Caco-2 (cell line): ENCODE measurements at regions not wholly inside any gene's neighbourhood (a gene's known extent, or its start where the extent isn't known, plus 50 kb on each side); places are given as distances from the start of the nearest gene placed in this dataset.

Experiments
- BruUV-seq: library from RNA; stranded (reverse); fragments of 400-500 nt; replicated peaks from 2 replicates; lab custom pipeline; 2021; lab: Mats Ljungman, UMichigan
- CTCF ChIA-PET: fragments of 300-600 bp; sonication (Branson Sonifier 250); formaldehyde crosslinking; loops from one replicate; lab custom pipeline; 2022; ENCODE audit warnings: antibody characterized with exemption; lab: Charles Lee
- POLR2A ChIA-PET: fragments of 300-600 bp; sonication (Branson Sonifier 250); formaldehyde crosslinking; loops from one replicate; lab custom pipeline; 2022; ENCODE audit warnings: antibody characterized with exemption; lab: Charles Lee
- DNase-seq, 2 experiments: peaks; one replicate each; pipeline versions ENCODE4 v3.0.0 to v3.0.0-alpha.2; 2020 to 2022
- H3K27me3 ChIP-seq: replicated peaks from 2 replicates; pipeline ENCODE4 v1.6.0; 2011; ENCODE audit warnings: low read length; ENCODE audit not compliant: control insufficient read depth, insufficient read depth
- H3K36me3 ChIP-seq: 2 replicates; pipeline ENCODE4 v1.5.1; 2011; ENCODE audit warnings: low read length; ENCODE audit not compliant: control insufficient read depth, insufficient read depth
- H3K4me1 ChIP-seq: fragments of 250-450 bp; sonication (Bioruptor Pico); 2 replicates; pipeline ENCODE4 v1.5.1; 2020; ENCODE audit warnings: mild to moderate bottlenecking
- H3K4me3 ChIP-seq: 2 replicates; pipeline ENCODE4 v1.5.1; 2011; ENCODE audit warnings: low read depth, mild to moderate bottlenecking, control low read depth, low read length
- H3K9me3 ChIP-seq: fragments of 250-450 bp; sonication (Bioruptor Pico); 2 replicates; pipeline ENCODE4 v1.5.1; 2020; ENCODE audit warnings: mild to moderate bottlenecking, moderate library complexity
- H3K27ac Mint-ChIP-seq: one replicate; pipeline ENCODE4 v1.8.0; 2022; ENCODE audit warnings: mixed read lengths; ENCODE audit not compliant: unreplicated experiment
- H3K27me3 Mint-ChIP-seq: one replicate; pipeline ENCODE4 v1.8.0; 2022; ENCODE audit warnings: mixed read lengths; ENCODE audit not compliant: insufficient read depth, unreplicated experiment
- H3K36me3 Mint-ChIP-seq: one replicate; pipeline ENCODE4 v1.8.0; 2022; ENCODE audit warnings: mild to moderate bottlenecking, mixed read lengths; ENCODE audit not compliant: insufficient read depth, unreplicated experiment
- H3K4me1 Mint-ChIP-seq: one replicate; pipeline ENCODE4 v1.8.0; 2022; ENCODE audit warnings: low read depth, mixed read lengths; ENCODE audit not compliant: unreplicated experiment
- H3K4me3 Mint-ChIP-seq: one replicate; pipeline ENCODE4 v1.8.0; 2022; ENCODE audit warnings: mild to moderate bottlenecking, moderate library complexity, mixed read lengths; ENCODE audit not compliant: unreplicated experiment
- H3K9me3 Mint-ChIP-seq: one replicate; pipeline ENCODE4 v1.8.0; 2022; ENCODE audit warnings: mixed read lengths; ENCODE audit not compliant: unreplicated experiment
- CTCF ChIP-seq, 2 experiments: fragments of 200-600 bp in 1 of 2; IDR thresholded peaks; 1 replicate in 1 of 2; 2 replicates in 1 of 2; pipeline versions ENCODE4 v1.5.1 to v1.8.0; 2011 to 2022; ENCODE audit warnings: antibody characterized with exemption in 1 of 2, control low read depth in 1 of 2, inconsistent platforms in 1 of 2, low read depth in 1 of 2, low read length in 1 of 2, mild to moderate bottlenecking in 1 of 2, moderate library complexity in 1 of 2; ENCODE audit not compliant: insufficient read depth in 1 of 2, severe bottlenecking in 1 of 2, unreplicated experiment in 1 of 2
- intact Hi-C: fragments of 100-400 bp; cut with micrococcal nuclease; formaldehyde crosslinking; loops from one replicate; pipeline ENCODE4 v1.10.0; 2022; ENCODE audit not compliant: unreplicated experiment

- CTCF ChIA-PET = no interaction called here
- POLR2A ChIA-PET = no interaction called here
- intact Hi-C loops = no loop called here
- Mint-ChIP-seq H3K27me3 (no peaks in the 10 kb centered on the region), H3K27ac (no peak overlapping the region), H3K4me1 (peaks cover 2% of the 10 kb centered on the region), H3K9me3 (peaks cover 23% of the 10 kb centered on the region), H3K4me3 (no peak overlapping the region), H3K36me3 (no peaks in the 10 kb centered on the region)
- 0 out of 2 replicates have a peak, but pooled peaks cover 2% of the 10 kb centered on the region for H3K4me1 ChIP-seq
- no peak for DNase-seq
- H3K27me3 ChIP-seq = no peaks in the 10 kb centered on the region
- no peaks in the 10 kb centered on the region for H3K36me3 ChIP-seq
- no TSS peak for BruUV-seq
- no peak overlapping the region for H3K4me3 ChIP-seq
- H3K9me3 ChIP-seq = peaks cover 9% of the 10 kb centered on the region
- TF ChIP-seq CTCF (IDR thresholded peaks at IDR 0.05; ENCODE audit: insufficient read depth in 1 of 2, low read depth in 1 of 2, low read length in 1 of 2, severe bottlenecking in 1 of 2, unreplicated experiment in 1 of 2) = no peak
Observed at GRCh38 chr7:46507560-46507959, 586.5 kb upstream of the IGFBP3 start.

GRCh38 chr7:46494441-46494840 is 573.4 kb upstream of the IGFBP3 start:
- POLR2A ChIA-PET = no interaction called here
- H3K36me3 Mint-ChIP-seq = no peaks in the 10 kb centered on the region
- no TSS peak for BruUV-seq
- TF ChIP-seq CTCF (IDR thresholded peaks at IDR 0.05; ENCODE audit: insufficient read depth in 1 of 2, low read depth in 1 of 2, low read length in 1 of 2, severe bottlenecking in 1 of 2, unreplicated experiment in 1 of 2) = no peak
- CTCF ChIA-PET = no interaction called here
- H3K27me3 Mint-ChIP-seq = peaks cover 2% of the 10 kb centered on the region
- no peak overlapping the region for H3K27ac Mint-ChIP-seq
- no peak overlapping the region for H3K4me3 Mint-ChIP-seq
- H3K9me3 Mint-ChIP-seq = peaks cover 13% of the 10 kb centered on the region
- Histone ChIP-seq H3K4me1 (no peaks in the 10 kb centered on the region), H3K27me3 (no peaks in the 10 kb centered on the region), H3K36me3 (no peaks in the 10 kb centered on the region), H3K9me3 (no peaks in the 10 kb centered on the region; the same call in 1 of the 2 replicates), H3K4me3 (no peak overlapping the region)
- no peaks in the 10 kb centered on the region for H3K4me1 Mint-ChIP-seq
- intact Hi-C loops = no loop called here
- DNase-seq = no peak

GRCh38 chr7:46494028-46494427 is 573.0 kb upstream of the IGFBP3 start:
- no peak overlapping the region for H3K27ac Mint-ChIP-seq
- ChIA-PET CTCF (no interaction called here), POLR2A (no interaction called here)
- Histone ChIP-seq H3K4me3 (no peak overlapping the region), H3K36me3 (no peaks in the 10 kb centered on the region), H3K9me3 (no peaks in the 10 kb centered on the region; the same call in 1 of the 2 replicates), H3K27me3 (no peaks in the 10 kb centered on the region), H3K4me1 (no peaks in the 10 kb centered on the region)
- intact Hi-C loops = no loop called here
- DNase-seq = no peak
- peaks cover 2% of the 10 kb centered on the region for H3K27me3 Mint-ChIP-seq
- peaks cover 9% of the 10 kb centered on the region for H3K9me3 Mint-ChIP-seq
- TF ChIP-seq CTCF (IDR thresholded peaks at IDR 0.05; ENCODE audit: insufficient read depth in 1 of 2, low read depth in 1 of 2, low read length in 1 of 2, severe bottlenecking in 1 of 2, unreplicated experiment in 1 of 2) = no peak
- H3K36me3 Mint-ChIP-seq = no peaks in the 10 kb centered on the region
- H3K4me3 Mint-ChIP-seq = no peak overlapping the region
- H3K4me1 Mint-ChIP-seq = no peaks in the 10 kb centered on the region
- BruUV-seq = no TSS peak
